A673 (cell line): ENCODE measurements at regions not wholly inside any gene's neighbourhood (a gene's known extent, or its start where the extent isn't known, plus 50 kb on each side); places are given as distances from the start of the nearest gene placed in this dataset.

Experiments
- BruUV-seq: library from RNA; stranded (reverse); fragments of 400-500 nt; replicated peaks from 2 replicates; lab custom pipeline; 2021; lab: Mats Ljungman, UMichigan
- CTCF ChIA-PET: fragments of 300-600 bp; sonication (Branson Sonifier 250); formaldehyde crosslinking; loops from one replicate; lab custom pipeline; 2022; ENCODE audit warnings: antibody characterized with exemption; lab: Charles Lee
- POLR2A ChIA-PET: fragments of 300-600 bp; sonication (Branson Sonifier 250); formaldehyde crosslinking; loops from one replicate; lab custom pipeline; 2022; ENCODE audit warnings: antibody characterized with exemption; ENCODE audit not compliant: low non-redundant PET; lab: Charles Lee
- DNase-seq: peaks from one replicate; pipeline ENCODE4 v3.0.0-alpha.2; 2015; ENCODE audit warnings: low spot score
- H3K27ac ChIP-seq: fragments of 200-600 bp; sonication (generic); 2 replicates; pipeline ENCODE4 v1.5.1; 2016; ENCODE audit warnings: mixed run types, low read depth, mild to moderate bottlenecking, mixed read lengths, antibody characterized with exemption, low read length; ENCODE audit not compliant: poor library complexity, severe bottlenecking
- H3K27me3 ChIP-seq: fragments of 200-600 bp; sonication (generic); replicated peaks from 2 replicates; pipeline ENCODE4 v1.6.1; 2017; ENCODE audit warnings: mixed run types, low read depth, mild to moderate bottlenecking, mixed read lengths, antibody characterized with exemption, low read length; ENCODE audit not compliant: insufficient read depth, poor library complexity
- H3K36me3 ChIP-seq: fragments of 200-600 bp; sonication (generic); 2 replicates; pipeline ENCODE4 v1.6.1; 2016; ENCODE audit warnings: mixed run types, mild to moderate bottlenecking, mixed read lengths, antibody characterized with exemption, low read length; ENCODE audit not compliant: insufficient read depth, poor library complexity, severe bottlenecking
- H3K4me1 ChIP-seq: fragments of 200-600 bp; sonication (generic); 2 replicates; pipeline ENCODE4 v1.6.1; 2017; ENCODE audit warnings: mixed run types, mild to moderate bottlenecking, mixed read lengths, antibody characterized with exemption, low read length; ENCODE audit not compliant: insufficient read depth, poor library complexity, severe bottlenecking
- H3K4me3 ChIP-seq: fragments of 200-600 bp; sonication (generic); 2 replicates; pipeline ENCODE4 v1.5.1; 2016; ENCODE audit warnings: low read depth, mixed run types, mild to moderate bottlenecking, mixed read lengths, low read length; ENCODE audit not compliant: poor library complexity, severe bottlenecking
- H3K9me3 ChIP-seq: fragments of 200-600 bp; sonication (generic); 2 replicates; pipeline ENCODE4 v1.6.1; 2016; ENCODE audit warnings: mixed run types, low read depth, mild to moderate bottlenecking, mixed read lengths, antibody characterized with exemption, low read length; ENCODE audit not compliant: poor library complexity, severe bottlenecking
- CTCF ChIP-seq: fragments of 300-800, 200-600 bp; sonication (generic); conservative IDR thresholded peaks from 2 replicates; pipeline ENCODE4 v1.5.1; 2017; ENCODE audit warnings: low read depth, mild to moderate bottlenecking, antibody characterized with exemption, low read length, moderate library complexity, mixed read lengths
- EZH2 ChIP-seq: fragments of 200-600 bp; sonication (generic); IDR thresholded peaks from 2 replicates; pipeline ENCODE4 v1.6.1; 2017; ENCODE audit warnings: borderline replicate concordance, low read depth, mild to moderate bottlenecking, mixed read lengths, antibody characterized with exemption, low read length; ENCODE audit not compliant: poor library complexity, severe bottlenecking
- intact Hi-C: fragments of 100-400 bp; cut with micrococcal nuclease; formaldehyde crosslinking; loops from one replicate; pipeline ENCODE4 v1.10.0; 2022; ENCODE audit not compliant: unreplicated experiment

GRCh38 chr3:127454968-127455367, 135.6 kb downstream of the TPRA1 start:
- no peaks in the 10 kb centered on the region for H3K9me3 ChIP-seq
- TF ChIP-seq EZH2 (no peak), CTCF (no peak)
- H3K27me3 ChIP-seq, result peaks cover 56% of the 10 kb centered on the region
- no peak for DNase-seq
- BruUV-seq, result no TSS peak
- no peaks in the 10 kb centered on the region for H3K36me3 ChIP-seq
- no peak overlapping the region for H3K27ac ChIP-seq
- intact Hi-C loops, result loop anchor here (1.0 to 10.0 kb wide), 5 partner anchors 473 to 1320 kb away; partner anchors contain the start of genes CHST13 and PLXNA1
- peaks cover 4% of the 10 kb centered on the region for H3K4me1 ChIP-seq
- POLR2A ChIA-PET, result no interaction called here
- CTCF ChIA-PET, result interaction anchor here (0.5 to 1.1 kb wide), 4 partner anchors 81 to 1467 kb away, joined by 3 to 12 read pairs (median 4); no protein-coding TSS in a partner anchor
- H3K4me3 ChIP-seq, result no peak overlapping the region

- ChIA-PET POLR2A (no interaction called here), CTCF (no interaction called here)
- Histone ChIP-seq H3K27ac (no peak overlapping the region), H3K4me3 (no peak overlapping the region), H3K27me3 (peaks cover 55% of the 10 kb centered on the region), H3K9me3 (no peaks in the 10 kb centered on the region), H3K36me3 (no peaks in the 10 kb centered on the region), H3K4me1 (peaks cover 4% of the 10 kb centered on the region)
- TF ChIP-seq EZH2 (no peak), CTCF (no peak)
- BruUV-seq, result no TSS peak
- no peak for DNase-seq
- intact Hi-C loops, result loop anchor here (10.0 kb wide), 1 partner anchor 1319 kb away; no protein-coding TSS in a partner anchor
These were observed 136.5 kb downstream of the TPRA1 start for GRCh38 chr3:127454051-127454450.

- POLR2A ChIA-PET, result no interaction called here
These were observed 138.2 kb downstream of the TPRA1 start for GRCh38 chr3:127452321-127452821.

More at GRCh38 chr3:127452321-127452821, 138.2 kb downstream of the TPRA1 start:
- intact Hi-C loops, result loop anchor here (10.0 kb wide), 1 partner anchor 1318 kb away; no protein-coding TSS in a partner anchor
- no peaks in the 10 kb centered on the region for H3K36me3 ChIP-seq
- no peaks in the 10 kb centered on the region for H3K9me3 ChIP-seq
- TF ChIP-seq EZH2, result no peak
- no peak for TF ChIP-seq CTCF
- H3K4me1 ChIP-seq, result peaks cover 4% of the 10 kb centered on the region
- H3K27ac ChIP-seq, result no peak overlapping the region
- CTCF ChIA-PET, result interaction anchor here (0.6 kb wide), 1 partner anchor 81 kb away, joined by 8 read pairs; no protein-coding TSS in a partner anchor
- DNase-seq, result no peak
- no peak overlapping the region for H3K4me3 ChIP-seq
- no TSS peak for BruUV-seq
- H3K27me3 ChIP-seq, result peaks cover 38% of the 10 kb centered on the region
